ENCODE measurements at regions not wholly inside any gene's neighbourhood (a gene's known extent, or its start where the extent isn't known, plus 50 kb on each side); places are given as distances from the start of the nearest gene placed in this dataset.

- Mint-ChIP-seq H3K27ac (no peak overlapping the region), H3K9me3 (ENCODE audit: low read depth) (no peaks in the 10 kb centered on the region), H3K36me3 (no peaks in the 10 kb centered on the region), H3K4me3 (no peak overlapping the region), H3K4me1 (ENCODE audit: low read depth) (no peaks in the 10 kb centered on the region), H3K27me3 (no peaks in the 10 kb centered on the region)
Measured at GRCh38 chr7:47681249-47681810, 99.4 kb upstream of the TNS3 start.

DNA sequence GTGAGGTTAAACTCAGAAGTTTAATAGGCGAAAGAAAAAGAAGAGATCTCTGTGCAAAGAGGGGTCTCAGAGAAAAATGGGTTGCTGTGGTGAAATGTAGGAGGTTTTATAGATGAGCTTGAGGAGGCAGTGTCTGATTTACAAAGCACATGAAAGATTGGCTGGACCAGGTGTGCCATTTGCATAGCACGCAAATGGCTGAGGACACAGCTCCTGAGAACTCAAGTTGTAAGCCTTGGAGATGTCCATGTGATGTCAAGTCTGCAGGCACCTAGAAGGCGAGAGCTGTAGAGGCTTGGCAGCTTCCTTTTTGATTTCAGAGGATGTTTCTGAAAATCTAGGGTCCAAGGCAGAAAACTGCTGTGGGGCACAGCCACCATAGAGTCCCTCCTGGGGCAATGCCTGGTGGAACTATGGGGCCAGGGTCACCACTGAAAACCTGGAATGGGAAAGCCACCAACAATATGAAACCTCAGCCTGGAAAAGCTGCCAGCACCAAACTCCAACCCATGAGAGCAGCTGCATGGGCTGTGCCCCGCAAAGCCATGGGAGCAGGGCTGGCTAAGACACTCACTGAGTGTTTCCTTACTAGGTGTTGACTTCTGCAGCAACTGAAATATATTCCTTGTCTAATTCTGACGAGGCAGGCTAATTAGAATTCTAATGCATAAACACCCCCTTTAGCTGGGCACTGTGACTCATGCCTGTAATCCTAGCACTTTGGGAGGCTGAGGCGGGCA lies 96.9 kb upstream of the TNS3 start:
- H3K9me3 Mint-ChIP-seq (ENCODE audit: low read depth): no peaks in the 10 kb centered on the region
- no peaks in the 10 kb centered on the region for H3K4me1 Mint-ChIP-seq (ENCODE audit: low read depth)
- H3K27ac Mint-ChIP-seq: no peak overlapping the region
- no peaks in the 10 kb centered on the region for H3K27me3 Mint-ChIP-seq
- H3K36me3 Mint-ChIP-seq: no peaks in the 10 kb centered on the region
- no peak overlapping the region for H3K4me3 Mint-ChIP-seq

GRCh38 chr7:47677664-47678063 lies 95.8 kb upstream of the TNS3 start:
- Mint-ChIP-seq H3K4me3 (no peak overlapping the region), H3K27me3 (no peaks in the 10 kb centered on the region), H3K27ac (no peak overlapping the region), H3K9me3 (ENCODE audit: low read depth) (no peaks in the 10 kb centered on the region), H3K4me1 (ENCODE audit: low read depth) (no peaks in the 10 kb centered on the region), H3K36me3 (no peaks in the 10 kb centered on the region)

- Mint-ChIP-seq H3K4me1 (ENCODE audit: low read depth) (no peaks in the 10 kb centered on the region), H3K36me3 (no peaks in the 10 kb centered on the region), H3K27me3 (no peaks in the 10 kb centered on the region), H3K9me3 (ENCODE audit: low read depth) (no peaks in the 10 kb centered on the region), H3K27ac (no peak overlapping the region), H3K4me3 (no peak overlapping the region)
Measured at GRCh38 chr7:47677093-47677492, 95.2 kb upstream of the TNS3 start.

GRCh38 chr7:47672977-47673381 lies 91.1 kb upstream of the TNS3 start:
- no peak overlapping the region for H3K27ac Mint-ChIP-seq
- H3K9me3 Mint-ChIP-seq (ENCODE audit: low read depth): no peaks in the 10 kb centered on the region
- H3K4me1 Mint-ChIP-seq (ENCODE audit: low read depth): no peaks in the 10 kb centered on the region
- H3K36me3 Mint-ChIP-seq: no peaks in the 10 kb centered on the region
- no peaks in the 10 kb centered on the region for H3K27me3 Mint-ChIP-seq
- H3K4me3 Mint-ChIP-seq: no peak overlapping the region

- Mint-ChIP-seq H3K4me1 (ENCODE audit: low read depth) (no peaks in the 10 kb centered on the region), H3K4me3 (no peak overlapping the region), H3K36me3 (no peaks in the 10 kb centered on the region), H3K27ac (no peak overlapping the region), H3K27me3 (no peaks in the 10 kb centered on the region), H3K9me3 (ENCODE audit: low read depth) (no peaks in the 10 kb centered on the region)
Measured at GRCh38 chr7:47672271-47672791, 90.4 kb upstream of the TNS3 start.

GRCh38 chr7:47671358-47671757 lies 89.4 kb upstream of the TNS3 start:
- Mint-ChIP-seq H3K4me1 (ENCODE audit: low read depth) (no peaks in the 10 kb centered on the region), H3K9me3 (ENCODE audit: low read depth) (no peaks in the 10 kb centered on the region), H3K36me3 (no peaks in the 10 kb centered on the region), H3K27ac (no peak overlapping the region), H3K27me3 (no peaks in the 10 kb centered on the region), H3K4me3 (no peak overlapping the region)

DNA sequence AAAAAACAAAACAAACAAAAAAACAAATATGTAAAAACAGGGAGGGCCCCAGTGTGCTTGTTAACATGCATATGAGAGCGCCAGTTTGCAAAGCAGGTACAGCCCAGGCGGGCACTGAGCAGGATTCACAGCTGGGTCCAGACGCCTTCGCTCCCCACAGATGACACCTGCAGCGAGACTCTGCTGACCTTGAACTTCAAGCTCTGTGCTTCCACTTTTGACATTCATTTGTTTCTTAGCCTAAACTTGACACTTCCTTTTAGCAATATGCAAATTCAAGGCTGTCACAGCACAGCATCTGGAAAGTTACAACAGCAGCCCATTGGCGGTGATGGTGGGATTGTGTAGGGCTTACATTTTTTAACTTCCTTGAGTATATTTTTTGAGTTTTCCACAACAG lies 88.8 kb upstream of the TNS3 start:
- Mint-ChIP-seq H3K9me3 (ENCODE audit: low read depth) (no peaks in the 10 kb centered on the region), H3K27me3 (no peaks in the 10 kb centered on the region), H3K4me1 (ENCODE audit: low read depth) (no peaks in the 10 kb centered on the region), H3K36me3 (no peaks in the 10 kb centered on the region), H3K27ac (no peak overlapping the region), H3K4me3 (no peak overlapping the region)

GRCh38 chr7:47669901-47670384 lies 88.0 kb upstream of the TNS3 start:
- H3K4me3 Mint-ChIP-seq: no peak overlapping the region
- no peak overlapping the region for H3K27ac Mint-ChIP-seq
- no peaks in the 10 kb centered on the region for H3K27me3 Mint-ChIP-seq
- H3K36me3 Mint-ChIP-seq: no peaks in the 10 kb centered on the region
- no peaks in the 10 kb centered on the region for H3K9me3 Mint-ChIP-seq (ENCODE audit: low read depth)
- no peaks in the 10 kb centered on the region for H3K4me1 Mint-ChIP-seq (ENCODE audit: low read depth)

DNA sequence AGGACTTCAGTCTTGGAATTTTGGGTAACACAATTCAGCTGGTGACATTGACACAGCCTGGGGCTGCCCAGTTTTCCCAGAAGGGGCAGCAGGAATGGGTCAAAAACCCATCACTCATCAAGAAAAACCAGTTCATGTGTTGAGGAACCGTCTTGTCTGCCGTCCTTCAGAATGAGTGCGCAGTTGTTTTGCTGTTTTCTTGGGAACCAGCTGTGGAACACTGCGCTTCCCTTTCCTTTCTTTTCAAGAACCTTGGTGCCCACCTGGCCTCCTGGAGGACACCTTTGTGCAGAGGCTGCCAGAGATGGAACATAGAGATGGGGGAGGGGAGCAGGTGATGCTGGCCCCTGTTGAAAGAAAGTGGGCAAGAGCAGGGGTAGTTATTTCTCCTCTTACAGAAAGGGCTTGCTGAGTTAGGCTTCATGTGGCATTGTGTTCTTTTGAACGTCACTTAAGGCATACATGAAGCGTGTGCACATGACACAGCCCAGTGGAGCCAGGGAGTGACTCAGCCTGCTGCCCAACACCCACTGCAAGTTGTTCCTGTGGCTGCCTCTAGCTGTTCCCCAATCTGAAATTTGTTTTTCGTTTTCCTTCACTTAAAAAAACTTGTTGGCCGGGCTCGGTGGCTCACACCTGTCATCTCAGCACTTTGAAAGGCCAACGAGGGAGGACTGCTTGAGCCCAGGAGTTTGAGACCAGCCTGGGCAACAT lies 87.4 kb upstream of the TNS3 start:
- Mint-ChIP-seq H3K9me3 (ENCODE audit: low read depth) (no peaks in the 10 kb centered on the region), H3K27me3 (no peaks in the 10 kb centered on the region), H3K36me3 (no peaks in the 10 kb centered on the region), H3K27ac (no peak overlapping the region), H3K4me3 (no peak overlapping the region), H3K4me1 (ENCODE audit: low read depth) (no peaks in the 10 kb centered on the region)

DNA sequence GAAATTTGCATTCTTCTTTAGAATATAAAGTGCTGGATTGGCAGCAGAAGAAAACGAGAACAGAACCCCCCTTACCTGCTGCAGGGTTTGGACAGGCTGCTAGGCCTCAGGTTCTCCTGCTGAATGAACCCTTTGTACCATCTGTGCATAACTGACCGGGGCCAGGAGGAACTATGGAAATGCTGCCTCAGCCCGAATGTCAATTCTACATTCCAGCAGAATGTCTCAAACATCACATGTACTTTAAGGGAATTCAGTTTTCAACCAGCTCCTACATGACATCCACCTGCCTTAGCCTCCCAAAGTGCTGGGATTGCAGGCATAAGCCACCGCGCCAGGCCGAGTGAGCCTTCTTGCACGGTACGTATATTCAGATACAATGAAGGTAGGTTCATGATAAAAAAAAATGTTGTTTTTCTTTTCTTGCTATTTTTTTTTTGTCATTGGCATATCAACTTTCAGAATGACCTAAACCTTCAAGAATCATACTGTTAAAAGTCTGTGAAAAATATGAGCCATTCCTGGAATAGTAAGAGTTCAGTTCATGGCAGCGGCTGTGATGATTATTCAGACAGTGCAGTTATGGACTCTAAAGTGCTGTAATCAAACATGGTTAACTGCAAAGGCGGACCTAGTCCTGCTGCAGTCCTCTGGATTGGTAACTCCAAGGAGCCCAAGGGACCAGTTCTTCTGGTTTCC lies 84.4 kb upstream of the TNS3 start:
- H3K4me3 Mint-ChIP-seq: no peak overlapping the region
- H3K27ac Mint-ChIP-seq: no peak overlapping the region
- H3K4me1 Mint-ChIP-seq (ENCODE audit: low read depth): no peaks in the 10 kb centered on the region
- H3K27me3 Mint-ChIP-seq: no peaks in the 10 kb centered on the region
- H3K9me3 Mint-ChIP-seq (ENCODE audit: low read depth): no peaks in the 10 kb centered on the region
- no peaks in the 10 kb centered on the region for H3K36me3 Mint-ChIP-seq

- Mint-ChIP-seq H3K27me3 (no peaks in the 10 kb centered on the region), H3K4me3 (no peak overlapping the region), H3K27ac (no peak overlapping the region), H3K9me3 (ENCODE audit: low read depth) (no peaks in the 10 kb centered on the region), H3K4me1 (ENCODE audit: low read depth) (no peaks in the 10 kb centered on the region), H3K36me3 (no peaks in the 10 kb centered on the region)
Measured at GRCh38 chr7:47664650-47665195, 82.8 kb upstream of the TNS3 start.

DNA sequence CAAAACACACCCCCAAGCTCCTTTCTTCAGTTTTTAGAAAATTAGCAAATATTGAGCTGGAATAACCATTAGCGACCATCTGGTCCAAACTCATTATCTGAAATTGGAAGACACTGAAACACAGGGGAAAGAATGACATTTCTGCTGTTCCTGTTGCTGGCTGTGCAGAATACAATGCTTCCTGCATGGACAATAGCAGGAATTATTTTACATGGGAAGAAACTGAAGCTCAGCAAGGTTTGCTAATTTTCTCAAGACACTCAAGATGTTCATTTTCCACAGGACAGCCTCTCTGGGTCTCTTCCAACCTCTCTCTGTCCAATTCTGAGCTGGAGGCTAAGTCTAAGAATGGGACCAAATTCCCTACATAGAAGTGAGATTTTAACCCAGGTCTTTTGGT lies 81.9 kb upstream of the TNS3 start:
- H3K4me1 Mint-ChIP-seq (ENCODE audit: low read depth): no peaks in the 10 kb centered on the region
- H3K9me3 Mint-ChIP-seq (ENCODE audit: low read depth): no peaks in the 10 kb centered on the region
- H3K36me3 Mint-ChIP-seq: no peaks in the 10 kb centered on the region
- H3K4me3 Mint-ChIP-seq: no peak overlapping the region
- no peak overlapping the region for H3K27ac Mint-ChIP-seq
- no peaks in the 10 kb centered on the region for H3K27me3 Mint-ChIP-seq

DNA sequence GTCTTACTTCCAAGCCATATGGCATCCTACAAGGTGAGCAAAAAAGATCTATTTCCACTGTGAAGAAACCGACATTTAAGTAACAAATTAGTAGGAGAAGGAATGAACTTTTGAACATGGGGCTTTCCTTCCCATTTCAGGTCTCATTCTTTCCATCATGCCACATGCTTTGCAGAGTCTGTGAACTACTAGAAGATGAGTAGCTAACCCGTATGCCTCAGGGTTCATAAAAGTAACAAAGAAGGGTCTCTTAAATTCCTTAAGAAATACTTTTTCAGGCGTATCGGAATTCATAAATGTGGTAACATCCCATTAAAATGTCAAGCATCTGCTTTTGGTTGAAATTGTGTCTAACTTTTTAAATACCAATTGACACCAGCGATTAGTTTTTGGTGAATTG lies 81.3 kb upstream of the TNS3 start:
- no peaks in the 10 kb centered on the region for H3K4me1 Mint-ChIP-seq (ENCODE audit: low read depth)
- H3K36me3 Mint-ChIP-seq: no peaks in the 10 kb centered on the region
- no peaks in the 10 kb centered on the region for H3K9me3 Mint-ChIP-seq (ENCODE audit: low read depth)
- no peak overlapping the region for H3K27ac Mint-ChIP-seq
- no peaks in the 10 kb centered on the region for H3K27me3 Mint-ChIP-seq
- no peak overlapping the region for H3K4me3 Mint-ChIP-seq
